Lung microvascular endothelial cell (primary cell): ENCODE measurements at regions not wholly inside any gene's neighbourhood (a gene's known extent, or its start where the extent isn't known, plus 50 kb on each side); places are given as distances from the start of the nearest gene placed in this dataset.

Source experiments
- DNase-seq, 2 donors: peaks; one replicate each; pipeline versions ENCODE4 v3.0.0 to v3.0.0-alpha.2; 2010; ENCODE audit warnings: low read depth in 2 of 2

DNA sequence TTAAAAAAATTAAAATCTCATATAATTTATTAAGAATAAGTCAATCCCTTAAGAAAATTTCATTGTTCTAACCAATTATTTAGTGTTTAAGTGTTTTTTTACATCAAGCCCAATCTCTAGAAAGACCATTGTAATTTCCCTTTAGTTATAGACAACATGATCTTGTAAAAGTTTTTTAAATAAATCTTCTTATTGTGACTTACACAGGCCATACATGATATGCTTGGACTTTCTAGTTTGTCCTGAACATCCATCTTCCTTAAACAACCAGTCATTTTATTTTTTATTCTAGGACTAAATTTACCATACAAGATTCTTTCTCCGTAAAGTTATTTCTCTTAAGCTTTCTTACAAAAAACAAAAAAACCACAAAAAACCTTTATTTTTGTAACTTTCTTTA lies 126.5 kb upstream of the MAST4 start:
- DNase-seq, result no peak

DNA sequence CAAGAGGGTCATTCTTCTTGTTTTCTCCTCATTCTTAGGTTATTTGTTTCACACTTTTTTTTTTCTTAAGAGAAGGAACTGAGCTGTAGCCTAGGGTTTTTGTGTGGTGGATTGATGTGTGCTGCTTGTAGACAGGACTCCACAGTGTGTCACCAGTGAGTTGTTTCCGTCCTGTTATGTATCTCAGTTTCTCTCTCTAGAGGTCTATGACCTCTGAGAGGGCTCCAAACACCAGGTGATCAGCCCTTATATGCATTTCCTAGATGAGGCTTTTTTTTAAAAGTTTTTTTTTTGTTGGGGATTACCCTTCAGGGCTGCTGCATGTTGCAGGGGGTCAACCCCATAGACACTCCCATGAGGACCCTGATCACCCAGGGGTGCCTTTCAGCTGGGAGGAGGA lies 124.2 kb upstream of the MAST4 start:
- DNase-seq, result no peak

DNA sequence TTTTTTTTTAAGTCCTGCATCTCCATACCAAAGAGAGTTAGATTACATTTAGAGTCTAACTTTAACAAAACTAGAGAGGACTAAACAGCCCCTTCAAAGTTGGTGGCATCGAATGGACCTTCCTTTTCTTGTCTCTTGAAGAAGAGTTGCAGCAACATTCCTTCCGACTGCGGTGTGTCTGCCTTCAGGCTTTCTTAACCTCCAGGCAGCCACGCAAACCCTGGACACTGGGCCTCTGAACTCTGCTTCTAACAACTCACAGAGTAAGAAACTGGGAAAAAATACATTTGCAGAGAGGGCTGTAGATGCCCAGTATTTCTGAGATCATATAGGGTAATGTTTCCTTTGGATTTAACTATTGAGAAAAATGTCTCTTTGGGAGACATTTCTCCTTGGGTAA lies 120.5 kb upstream of the MAST4 start:
- DNase-seq, result no peak

DNA sequence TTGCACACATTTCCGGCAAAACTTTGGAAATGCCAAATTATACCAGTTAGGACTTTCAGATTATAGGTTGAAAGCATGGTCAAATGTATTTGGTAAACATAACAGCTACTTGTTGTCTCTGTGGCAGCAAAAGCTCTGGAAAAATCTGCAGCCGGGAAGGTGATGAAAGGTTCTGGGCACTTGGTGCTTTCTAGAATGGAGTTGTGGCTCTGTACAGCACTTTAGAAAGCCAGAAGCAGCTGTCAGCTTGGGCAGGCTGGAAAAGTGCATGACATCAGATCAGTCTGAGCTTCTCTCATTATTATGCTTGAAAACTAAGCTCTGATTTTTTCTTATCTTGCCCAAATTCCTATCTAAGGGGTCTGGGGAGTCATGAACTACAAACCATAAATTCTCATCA lies 118.6 kb upstream of the MAST4 start:
- DNase-seq, result no peak

DNA sequence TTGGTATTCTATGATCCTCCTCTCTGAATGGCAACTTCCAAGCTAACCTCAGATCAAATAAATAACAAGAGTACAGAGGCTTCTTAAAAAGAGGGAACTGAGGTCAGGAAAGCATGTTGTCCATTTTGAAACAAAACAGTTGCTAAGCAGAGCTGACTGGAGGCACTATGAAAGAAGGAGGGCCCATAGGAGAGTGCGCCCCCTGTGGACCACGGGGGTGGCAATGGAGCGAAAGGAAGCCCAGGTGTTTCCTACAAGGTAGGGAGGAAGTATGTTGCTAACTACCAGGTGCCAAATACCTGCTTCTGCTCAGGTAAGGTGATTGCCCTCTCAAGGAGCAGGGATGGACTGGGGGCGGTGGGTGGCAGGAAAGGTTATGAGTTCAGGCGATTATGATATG lies 101.8 kb upstream of the MAST4 start:
- no peak for DNase-seq

DNA sequence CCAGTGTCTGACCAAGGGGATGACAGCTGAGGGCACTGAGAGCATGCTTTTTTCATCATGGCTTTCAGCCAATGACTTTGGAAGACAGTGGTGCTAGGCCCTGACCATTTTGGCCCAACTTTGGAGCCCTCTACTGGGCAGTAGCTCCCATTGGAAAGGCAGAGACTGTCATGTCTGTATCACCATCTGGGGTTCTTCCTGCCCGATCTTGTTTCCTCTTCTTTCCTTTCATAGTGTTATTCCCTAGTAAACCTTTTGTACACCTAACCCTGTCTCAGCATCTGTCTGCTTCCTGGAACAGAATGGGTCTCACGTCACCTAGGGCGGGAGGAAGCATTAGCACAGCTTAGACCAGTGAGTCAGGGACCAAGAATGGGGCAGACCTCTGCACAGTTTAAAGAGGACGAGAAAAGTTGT lies 97.4 kb upstream of the MAST4 start:
- DNase-seq, result peak; percentile 1 to 17

DNA sequence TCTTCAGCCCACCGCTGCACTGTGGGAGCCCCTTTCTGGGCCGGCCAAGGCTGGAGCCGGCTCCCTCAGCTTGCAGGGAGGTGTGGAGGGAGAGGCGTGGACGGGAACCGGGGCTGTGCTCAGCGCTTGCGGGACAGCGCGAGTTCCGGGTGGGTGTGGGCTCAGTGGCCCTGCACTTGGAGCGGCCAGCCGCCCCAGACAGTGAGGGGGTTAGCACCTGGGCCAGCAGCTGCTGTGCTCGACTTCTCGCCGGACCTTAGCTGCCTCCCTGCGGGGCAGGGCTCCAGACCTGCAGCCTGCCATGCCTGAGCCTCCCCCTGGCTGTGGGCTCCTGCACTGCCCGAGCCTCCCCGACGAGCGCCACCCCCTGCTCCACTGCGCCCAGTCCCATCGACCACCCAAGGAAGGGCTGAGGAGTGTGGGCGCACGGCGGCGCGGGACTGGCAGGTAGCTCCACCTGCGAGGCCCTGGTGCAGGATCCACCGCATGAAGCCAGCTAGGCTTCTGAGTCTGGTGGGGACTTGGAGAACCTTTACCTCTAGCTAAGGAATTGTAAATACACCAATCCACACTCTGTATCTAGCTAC lies 92.9 kb upstream of the MAST4 start:
- no peak for DNase-seq

DNA sequence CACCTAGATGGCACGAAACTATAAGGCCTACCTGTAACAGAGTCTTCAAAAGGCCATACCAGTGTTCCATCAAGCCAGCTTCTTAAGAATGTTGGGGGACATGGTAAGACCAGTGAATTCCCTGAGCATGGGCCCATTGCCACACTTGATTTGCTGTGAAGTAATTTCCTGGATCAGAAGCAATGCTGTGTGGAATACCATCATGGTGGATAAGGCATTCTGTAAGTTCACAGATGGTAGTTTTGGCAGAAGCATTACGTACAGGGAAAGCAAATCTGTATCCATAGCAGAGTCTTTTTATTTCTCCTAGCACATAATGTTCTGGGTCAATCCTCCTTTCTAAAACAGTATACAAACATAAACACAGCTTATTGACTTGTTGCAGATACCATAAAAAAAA lies 89.1 kb upstream of the MAST4 start:
- DNase-seq, result no peak

DNA sequence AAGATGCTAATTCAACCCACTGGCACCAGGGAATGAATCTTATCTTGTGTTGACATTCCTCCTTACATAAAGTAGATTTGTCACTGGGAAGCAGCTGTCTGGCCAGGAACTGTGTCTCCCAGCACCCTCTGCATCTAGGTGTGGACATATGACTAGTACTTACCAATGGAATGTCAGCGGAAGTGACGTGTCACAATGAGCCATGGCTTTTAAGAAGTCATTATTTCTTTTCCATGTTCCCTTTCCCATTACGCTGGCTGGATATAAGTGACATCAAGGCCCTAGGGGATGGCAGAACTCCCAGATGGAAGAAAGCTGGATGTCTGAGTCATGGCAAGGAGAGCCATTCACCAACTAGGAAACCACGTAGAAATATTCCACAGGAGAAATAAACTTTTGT lies 84.7 kb upstream of the MAST4 start:
- DNase-seq, result peak in 1 of 2 donors; percentile 2

DNA sequence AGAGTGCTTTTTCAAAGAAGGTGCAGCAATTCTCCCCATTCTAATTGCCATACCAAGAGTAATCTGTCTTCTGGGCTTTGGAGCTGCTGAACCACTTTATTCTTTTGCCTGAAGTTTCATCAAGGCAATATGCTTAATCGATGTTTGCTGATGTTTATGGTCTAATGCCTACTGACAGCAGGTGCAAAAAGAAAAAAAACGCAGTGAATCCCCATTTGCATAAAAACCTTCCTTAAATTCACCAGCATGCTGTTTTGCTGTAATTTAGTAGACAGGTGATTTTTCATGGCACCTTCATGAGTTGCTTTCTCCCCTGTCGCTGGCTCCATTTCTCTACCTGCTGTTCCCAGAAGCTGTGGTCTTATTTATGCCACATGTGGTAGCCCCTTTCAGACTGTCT lies 83.1 kb upstream of the MAST4 start:
- no peak for DNase-seq

DNA sequence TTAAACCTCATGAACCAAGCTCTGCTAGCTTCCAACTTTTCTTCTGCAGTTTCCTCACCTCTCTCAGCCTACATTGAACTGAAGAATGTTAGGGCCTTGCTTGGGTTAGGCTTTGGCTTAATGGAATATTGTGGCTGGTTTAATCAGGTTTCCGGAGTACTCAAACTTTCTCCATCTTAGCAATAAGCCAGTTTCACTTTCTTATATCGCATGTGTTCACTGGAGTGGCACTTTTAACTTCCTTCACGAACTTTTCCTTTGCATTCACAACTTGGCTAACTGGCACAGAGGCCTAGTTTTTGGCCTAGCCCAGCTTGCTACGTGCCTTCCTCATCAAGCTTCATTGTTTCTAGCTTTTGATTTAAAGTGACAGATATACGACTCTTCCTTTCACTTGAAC lies 81.0 kb upstream of the MAST4 start:
- no peak for DNase-seq

DNA sequence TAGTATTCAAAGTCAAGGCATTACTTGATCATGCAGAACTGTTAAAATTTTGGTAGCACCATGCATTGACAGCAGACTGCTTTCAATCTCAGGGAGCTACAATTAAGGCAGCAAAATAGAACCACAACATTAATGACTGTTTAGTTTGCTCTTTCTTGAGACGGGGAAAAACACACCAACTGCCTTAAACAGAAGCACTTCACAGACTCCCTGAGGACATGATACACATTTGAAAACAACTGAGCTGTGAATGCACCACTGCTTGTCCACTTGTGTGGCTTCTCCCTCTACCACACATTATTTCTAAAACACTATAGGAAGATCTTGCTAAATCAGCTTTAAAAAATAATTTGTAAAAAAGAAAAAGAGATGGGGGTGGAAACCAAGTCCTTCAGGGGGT lies 79.6 kb upstream of the MAST4 start:
- DNase-seq, result no peak

DNA sequence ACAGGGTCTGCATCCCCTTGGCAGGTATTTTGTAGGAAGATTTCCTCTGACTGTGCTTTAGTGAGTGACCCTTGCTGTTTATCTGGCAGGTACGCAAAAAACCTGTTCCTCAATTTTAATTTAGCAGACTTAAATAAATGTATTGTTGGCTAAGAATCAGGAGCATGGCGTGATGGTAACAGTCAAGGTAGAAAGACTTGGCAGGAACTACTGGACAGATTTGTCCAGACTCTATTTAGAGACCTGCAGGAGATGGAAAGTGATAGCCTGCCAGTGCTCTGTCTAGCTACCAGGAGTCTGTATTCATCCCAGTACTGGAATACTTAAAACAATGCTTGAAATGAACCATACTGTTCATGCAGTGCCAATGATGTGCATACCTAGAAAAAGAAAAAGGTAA lies 78.8 kb upstream of the MAST4 start:
- DNase-seq, result no peak

DNA sequence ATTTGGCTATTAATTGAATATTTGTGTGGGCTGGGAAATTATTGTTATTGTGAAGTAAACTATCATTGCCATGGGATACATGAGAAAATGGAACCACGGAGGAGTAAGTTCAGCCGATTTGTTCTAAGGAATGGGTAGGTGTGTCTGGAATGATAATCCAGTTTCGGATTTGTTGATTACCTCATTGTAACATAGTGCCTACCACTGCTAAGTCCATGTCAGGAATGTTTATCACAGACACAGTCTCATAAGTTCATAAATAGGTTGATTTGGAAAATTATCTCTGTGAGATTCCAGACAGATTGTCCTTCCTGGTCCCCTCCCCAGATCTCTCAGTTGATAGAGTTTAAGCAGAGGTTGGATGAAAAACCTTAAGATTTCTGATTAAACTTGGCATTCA lies 78.1 kb upstream of the MAST4 start:
- no peak for DNase-seq

DNA sequence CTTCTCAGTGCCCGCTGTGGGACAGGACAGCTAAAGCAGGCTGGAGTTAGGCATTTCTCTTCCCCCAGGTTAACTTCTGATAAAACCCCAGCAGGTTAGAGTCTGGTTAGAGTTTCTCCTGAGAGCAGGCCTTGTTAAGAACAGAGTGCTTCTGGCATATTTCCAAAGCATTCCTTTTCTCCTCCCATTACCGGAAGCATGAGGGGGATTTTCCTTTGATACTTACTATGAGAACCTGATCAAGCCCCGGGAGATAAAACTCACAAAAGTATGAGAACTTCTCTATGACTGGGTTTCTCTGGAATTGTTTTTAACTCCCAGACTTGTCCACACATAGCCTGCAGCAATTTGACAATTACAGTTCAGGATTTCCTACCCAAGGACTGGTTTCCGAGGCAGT lies 77.4 kb upstream of the MAST4 start:
- peak in 1 of 2 donors; percentile 42 for DNase-seq

DNA sequence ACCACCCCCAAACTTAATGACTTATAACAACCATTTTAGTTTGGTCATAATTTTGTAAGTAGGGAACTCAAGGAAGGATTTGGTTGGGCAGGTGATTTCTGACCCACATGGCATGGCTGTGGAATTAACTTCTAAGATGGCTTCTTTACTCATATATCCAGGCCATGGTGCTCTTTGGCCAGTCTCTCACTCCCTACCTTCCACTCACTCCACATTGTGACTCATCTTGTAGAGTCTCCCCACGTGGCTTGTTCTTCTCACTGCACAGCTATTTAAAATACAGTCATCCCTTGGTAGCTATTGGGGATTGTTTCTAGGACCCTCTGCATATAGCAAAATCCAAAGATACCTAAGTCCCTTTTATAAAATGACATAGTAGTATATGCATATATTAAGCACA lies 76.6 kb upstream of the MAST4 start:
- DNase-seq, result no peak

DNA sequence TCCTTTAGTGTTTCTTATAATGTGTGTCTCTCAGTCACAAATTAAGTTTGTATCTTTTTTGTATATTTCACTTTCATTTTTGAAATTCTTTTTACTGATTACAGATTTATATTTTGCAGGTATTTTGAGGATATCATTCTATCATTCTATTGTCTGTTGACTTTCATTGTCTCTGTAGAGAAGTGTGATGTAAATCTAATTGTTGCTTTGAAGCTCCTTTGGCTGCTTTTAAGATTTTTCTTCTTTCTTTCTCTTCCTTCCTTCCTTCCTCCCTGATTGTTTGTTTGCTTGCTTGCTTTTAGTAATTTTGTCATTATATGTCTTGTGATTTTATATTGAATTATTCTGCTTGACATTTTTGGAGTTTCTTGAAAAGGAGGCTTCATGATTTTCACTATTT lies 75.3 kb upstream of the MAST4 start:
- DNase-seq, result no peak

DNA sequence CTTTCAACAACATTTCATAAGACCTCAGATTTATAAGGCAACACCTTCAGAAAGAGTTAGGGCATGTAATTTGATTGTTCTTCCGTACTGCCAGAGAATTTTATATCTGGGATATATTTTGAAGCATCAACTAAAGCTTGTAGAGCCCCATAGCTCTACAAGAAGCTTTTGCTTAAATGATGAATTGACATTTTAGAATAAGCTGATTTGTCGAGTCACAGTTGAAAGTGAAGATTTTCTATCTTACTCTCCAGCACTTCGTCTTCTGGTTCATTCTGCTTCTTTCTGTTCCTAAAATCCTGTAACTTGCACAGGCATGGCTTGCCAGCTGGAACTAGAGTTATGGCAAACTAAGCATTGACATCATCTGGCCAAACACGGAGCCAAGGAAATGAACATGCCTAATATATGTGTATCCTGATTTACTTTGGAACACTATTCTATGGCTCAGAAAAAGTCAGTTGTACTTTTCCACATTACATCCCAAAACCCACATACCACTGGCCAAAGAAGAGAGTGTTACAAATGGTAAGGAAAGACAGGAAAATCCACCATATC lies 68.6 kb upstream of the MAST4 start:
- no peak for DNase-seq

DNA sequence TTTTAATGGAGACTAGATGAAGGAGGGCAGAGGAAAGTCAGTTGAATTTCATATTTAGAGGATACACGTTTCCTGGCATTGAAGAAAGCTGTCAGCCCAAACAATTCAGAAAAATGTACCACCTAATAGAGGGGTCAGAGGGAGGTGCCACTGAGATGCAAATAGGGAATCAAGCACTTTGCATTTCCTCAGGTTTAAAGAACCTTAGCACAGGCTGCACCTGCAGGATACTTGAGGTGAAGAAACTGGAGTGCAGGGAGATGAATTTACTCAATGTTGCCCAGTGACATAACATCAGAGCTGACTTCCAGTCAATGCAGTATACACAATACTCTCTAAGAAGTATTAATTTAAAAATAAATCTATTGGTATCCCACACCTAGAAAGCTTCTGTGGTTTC lies 67.0 kb upstream of the MAST4 start:
- DNase-seq, result no peak

DNA sequence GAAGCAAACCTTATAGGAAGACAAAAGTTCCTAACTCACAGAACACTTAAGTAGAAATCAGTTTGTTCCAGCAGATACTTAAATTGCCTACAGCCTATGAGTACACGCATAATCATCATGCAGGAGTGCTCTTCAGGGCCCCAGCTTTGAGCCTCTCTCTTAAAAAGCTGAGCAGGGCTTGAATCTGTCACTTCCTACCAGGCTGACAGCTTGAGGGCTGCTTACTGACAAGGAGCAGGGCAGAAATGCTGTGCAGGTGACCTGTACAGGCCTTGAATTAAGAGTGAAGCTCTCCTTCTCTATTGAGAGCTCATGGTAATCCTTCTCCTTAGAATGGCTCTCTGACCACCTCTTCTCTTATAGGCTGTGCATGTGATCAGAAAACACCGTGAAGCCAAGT lies 66.5 kb upstream of the MAST4 start:
- DNase-seq, result no peak

DNA sequence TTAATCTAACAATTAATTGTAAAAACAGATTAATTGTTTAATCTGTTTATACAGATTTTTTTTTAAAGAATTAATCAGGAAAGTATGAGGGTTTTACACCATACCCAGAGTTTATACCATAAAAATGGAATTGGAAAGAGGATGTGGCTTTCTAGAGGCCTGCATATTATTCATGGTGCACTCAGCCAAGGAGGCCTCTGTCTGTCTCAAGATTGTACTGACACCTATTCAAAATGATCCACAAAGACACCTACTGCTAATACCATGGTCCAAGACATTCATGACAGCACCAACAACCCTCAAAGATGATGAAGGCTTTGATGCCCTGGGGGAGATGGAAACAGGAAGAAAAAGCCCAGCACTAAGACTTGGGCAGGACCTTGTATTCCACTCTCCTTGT lies 58.1 kb upstream of the MAST4 start:
- DNase-seq, result no peak

DNA sequence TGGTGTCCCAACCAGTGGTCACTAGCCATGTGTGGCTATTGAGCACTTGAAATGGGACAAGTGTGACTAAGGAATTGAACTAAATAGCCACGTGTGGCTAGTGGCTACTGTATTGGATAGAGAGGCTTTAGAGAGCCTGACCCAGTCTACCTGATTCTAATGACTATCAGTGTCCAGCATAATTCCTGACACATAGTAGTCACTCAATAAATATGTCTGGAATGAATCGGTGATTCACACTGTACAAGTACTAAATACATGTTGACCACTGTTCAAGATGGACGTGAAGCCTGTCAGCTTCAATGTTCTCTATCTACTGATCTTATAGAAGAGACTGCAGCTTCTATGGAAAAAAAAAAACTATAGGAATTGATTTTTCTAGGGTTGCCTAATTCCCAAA lies 57.7 kb upstream of the MAST4 start:
- DNase-seq, result no peak

DNA sequence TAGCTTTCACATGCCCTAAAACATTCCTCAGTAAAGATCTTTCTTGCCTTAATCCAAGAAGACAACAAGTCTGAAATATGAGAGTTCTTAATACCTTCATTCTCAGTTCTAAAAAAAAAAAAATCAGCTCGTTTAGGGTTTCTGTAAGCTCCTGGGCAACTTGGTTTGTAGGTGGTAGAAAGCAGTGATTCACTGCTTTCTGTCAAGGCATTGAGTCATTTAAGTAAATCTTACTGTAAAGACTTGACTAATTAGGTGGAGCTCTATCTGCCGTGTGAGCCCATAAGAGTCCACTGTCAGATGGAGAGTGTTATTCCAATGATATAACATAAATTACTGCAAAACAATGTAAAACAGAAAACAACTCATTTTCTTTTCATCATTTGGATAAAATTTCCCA lies 56.1 kb upstream of the MAST4 start:
- no peak for DNase-seq

DNA sequence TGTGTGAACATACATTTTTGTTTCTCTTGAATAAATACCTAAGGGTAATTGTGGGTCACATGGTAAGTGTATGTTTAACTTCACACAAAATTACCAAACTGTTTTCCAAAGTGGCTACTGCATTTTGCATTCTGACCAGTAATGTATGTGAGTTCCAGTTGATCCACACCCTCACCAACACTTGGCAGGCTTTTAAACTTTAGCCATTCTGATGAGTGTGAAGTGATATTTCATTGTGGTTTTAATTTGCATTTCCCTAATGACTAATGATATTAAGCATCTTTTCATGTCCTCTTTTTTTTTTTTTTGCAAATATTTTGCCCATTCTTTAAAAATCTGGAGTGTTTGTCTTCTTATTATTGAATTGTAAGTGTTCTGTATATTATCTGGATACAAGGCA lies 53.5 kb upstream of the MAST4 start:
- DNase-seq, result no peak
